Caco-2 (cell line): ENCODE measurements at regions not wholly inside any gene's neighbourhood (a gene's known extent, or its start where the extent isn't known, plus 50 kb on each side); places are given as distances from the start of the nearest gene placed in this dataset.
A peak's percentile ranks its signal among the peaks of the same experiment; 100 is the strongest.
"Not testable (repeated sequence)": the region's sequence is repeated elsewhere in the genome, so short reads cannot be mapped to it uniquely, and the experiment has no call there.

Source experiments
- BruUV-seq: library from RNA; stranded (reverse); fragments of 400-500 nt; replicated peaks from 2 replicates; lab custom pipeline; 2021; lab: Mats Ljungman, UMichigan
- CTCF ChIA-PET: fragments of 300-600 bp; sonication (Branson Sonifier 250); formaldehyde crosslinking; loops from one replicate; lab custom pipeline; 2022; ENCODE audit warnings: antibody characterized with exemption; lab: Charles Lee
- POLR2A ChIA-PET: fragments of 300-600 bp; sonication (Branson Sonifier 250); formaldehyde crosslinking; loops from one replicate; lab custom pipeline; 2022; ENCODE audit warnings: antibody characterized with exemption; lab: Charles Lee
- DNase-seq, 2 experiments: peaks; one replicate each; pipeline versions ENCODE4 v3.0.0 to v3.0.0-alpha.2; 2020 to 2022
- H3K27me3 ChIP-seq: replicated peaks from 2 replicates; pipeline ENCODE4 v1.6.0; 2011; ENCODE audit warnings: low read length; ENCODE audit not compliant: control insufficient read depth, insufficient read depth
- H3K36me3 ChIP-seq: 2 replicates; pipeline ENCODE4 v1.5.1; 2011; ENCODE audit warnings: low read length; ENCODE audit not compliant: control insufficient read depth, insufficient read depth
- H3K4me1 ChIP-seq: fragments of 250-450 bp; sonication (Bioruptor Pico); 2 replicates; pipeline ENCODE4 v1.5.1; 2020; ENCODE audit warnings: mild to moderate bottlenecking
- H3K4me3 ChIP-seq: 2 replicates; pipeline ENCODE4 v1.5.1; 2011; ENCODE audit warnings: low read depth, mild to moderate bottlenecking, control low read depth, low read length
- H3K9me3 ChIP-seq: fragments of 250-450 bp; sonication (Bioruptor Pico); 2 replicates; pipeline ENCODE4 v1.5.1; 2020; ENCODE audit warnings: mild to moderate bottlenecking, moderate library complexity
- H3K27ac Mint-ChIP-seq: one replicate; pipeline ENCODE4 v1.8.0; 2022; ENCODE audit warnings: mixed read lengths; ENCODE audit not compliant: unreplicated experiment
- H3K27me3 Mint-ChIP-seq: one replicate; pipeline ENCODE4 v1.8.0; 2022; ENCODE audit warnings: mixed read lengths; ENCODE audit not compliant: insufficient read depth, unreplicated experiment
- H3K36me3 Mint-ChIP-seq: one replicate; pipeline ENCODE4 v1.8.0; 2022; ENCODE audit warnings: mild to moderate bottlenecking, mixed read lengths; ENCODE audit not compliant: insufficient read depth, unreplicated experiment
- H3K4me1 Mint-ChIP-seq: one replicate; pipeline ENCODE4 v1.8.0; 2022; ENCODE audit warnings: low read depth, mixed read lengths; ENCODE audit not compliant: unreplicated experiment
- H3K4me3 Mint-ChIP-seq: one replicate; pipeline ENCODE4 v1.8.0; 2022; ENCODE audit warnings: mild to moderate bottlenecking, moderate library complexity, mixed read lengths; ENCODE audit not compliant: unreplicated experiment
- H3K9me3 Mint-ChIP-seq: one replicate; pipeline ENCODE4 v1.8.0; 2022; ENCODE audit warnings: mixed read lengths; ENCODE audit not compliant: unreplicated experiment
- CTCF ChIP-seq, 2 experiments: fragments of 200-600 bp in 1 of 2; IDR thresholded peaks; 1 replicate in 1 of 2; 2 replicates in 1 of 2; pipeline versions ENCODE4 v1.5.1 to v1.8.0; 2011 to 2022; ENCODE audit warnings: antibody characterized with exemption in 1 of 2, control low read depth in 1 of 2, inconsistent platforms in 1 of 2, low read depth in 1 of 2, low read length in 1 of 2, mild to moderate bottlenecking in 1 of 2, moderate library complexity in 1 of 2; ENCODE audit not compliant: insufficient read depth in 1 of 2, severe bottlenecking in 1 of 2, unreplicated experiment in 1 of 2
- intact Hi-C: fragments of 100-400 bp; cut with micrococcal nuclease; formaldehyde crosslinking; loops from one replicate; pipeline ENCODE4 v1.10.0; 2022; ENCODE audit not compliant: unreplicated experiment

- intact Hi-C loops, H3K9me3 Mint-ChIP-seq, POLR2A ChIA-PET, H3K36me3 ChIP-seq, DNase-seq, H3K4me3 ChIP-seq, H3K4me1 ChIP-seq, CTCF ChIA-PET, H3K36me3 Mint-ChIP-seq, H3K4me3 Mint-ChIP-seq, BruUV-seq, H3K27ac Mint-ChIP-seq, H3K27me3 ChIP-seq, H3K27me3 Mint-ChIP-seq, H3K9me3 ChIP-seq: not testable (repeated sequence)
- peaks cover 13% of the 10 kb centered on the region for H3K4me1 Mint-ChIP-seq
Observed at GRCh38 chr9:33734941-33735835, 60.2 kb upstream of the PRSS3 start.

GRCh38 chr9:33737811-33738606 is 57.4 kb upstream of the PRSS3 start:
- TF ChIP-seq CTCF (IDR thresholded peaks at IDR 0.05; ENCODE audit: insufficient read depth in 1 of 2, low read depth in 1 of 2, low read length in 1 of 2, severe bottlenecking in 1 of 2, unreplicated experiment in 1 of 2), result peak; percentile 75 to 84
- H3K4me3 Mint-ChIP-seq, result no peak overlapping the region

GRCh38 chr9:33739398-33739797 is 56.0 kb upstream of the PRSS3 start:
- ChIA-PET POLR2A (no interaction called here), CTCF (interaction anchor here (1.0 to 2.3 kb wide), 2 partner anchors 40 to 115 kb away, joined by 3 to 56 read pairs; no protein-coding TSS in a partner anchor)
- no TSS peak for BruUV-seq
- intact Hi-C loops, result no loop called here
- Histone ChIP-seq H3K9me3 (no peaks in the 10 kb centered on the region), H3K4me1 (no peaks in the 10 kb centered on the region), H3K36me3 (no peaks in the 10 kb centered on the region), H3K27me3 (no peaks in the 10 kb centered on the region), H3K4me3 (no peak overlapping the region)
- Mint-ChIP-seq H3K4me3 (no peak overlapping the region), H3K27ac (no peak overlapping the region), H3K27me3 (no peaks in the 10 kb centered on the region), H3K4me1 (peaks cover 13% of the 10 kb centered on the region), H3K9me3 (no peaks in the 10 kb centered on the region), H3K36me3 (no peaks in the 10 kb centered on the region)
- no peak for TF ChIP-seq CTCF (IDR thresholded peaks at IDR 0.05; ENCODE audit: insufficient read depth in 1 of 2, low read depth in 1 of 2, low read length in 1 of 2, severe bottlenecking in 1 of 2, unreplicated experiment in 1 of 2)
- DNase-seq, result no peak

More at GRCh38 chr9:33737811-33738606, 57.4 kb upstream of the PRSS3 start:
- Mint-ChIP-seq H3K9me3 (no peaks in the 10 kb centered on the region), H3K27ac (no peak overlapping the region), H3K36me3 (no peaks in the 10 kb centered on the region), H3K27me3 (no peaks in the 10 kb centered on the region), H3K4me1 (peaks cover 13% of the 10 kb centered on the region)
- intact Hi-C loops, result loop anchor here (1.0 kb wide), 3 partner anchors 14 to 114 kb away; no protein-coding TSS in a partner anchor
- Histone ChIP-seq H3K36me3 (no peaks in the 10 kb centered on the region), H3K4me3 (no peak overlapping the region), H3K27me3 (no peaks in the 10 kb centered on the region), H3K9me3 (no peaks in the 10 kb centered on the region), H3K4me1 (no peaks in the 10 kb centered on the region)
- peak; percentile 68 to 72 for DNase-seq
- ChIA-PET POLR2A (no interaction called here), CTCF (interaction anchor here (0.6 to 2.3 kb wide), 16 partner anchors 15 to 560 kb away, joined by 3 to 56 read pairs (median 4); no protein-coding TSS in a partner anchor)
- no TSS peak for BruUV-seq
